IMR-90 (cell line): ENCODE measurements at regions not wholly inside any gene's neighbourhood (a gene's known extent, or its start where the extent isn't known, plus 50 kb on each side); places are given as distances from the start of the nearest gene placed in this dataset.

Experiments used
- ATAC-seq: fragments of 200-7000 bp; cut with Tn5 transposase; 2 replicates; pipeline ENCODE4 v1.9.1; 2020; ENCODE audit warnings: low read depth, mild to moderate bottlenecking, moderate library complexity
- BruUV-seq: library from RNA; stranded (reverse); fragments of 400-500 nt; replicated peaks from 2 replicates; lab custom pipeline; 2021; lab: Mats Ljungman, UMichigan
- CTCF ChIA-PET: fragments of 300-600 bp; formaldehyde crosslinking; extraction: SDS; loops from one replicate; lab custom pipeline; 2021; ENCODE audit warnings: antibody characterized with exemption; lab: Yijun Ruan, JAX
- POLR2A ChIA-PET: fragments of 300-600 bp; sonication (Branson Sonifier 250); formaldehyde crosslinking; loops from one replicate; lab custom pipeline; 2022; ENCODE audit warnings: antibody characterized with exemption; ENCODE audit not compliant: unreplicated experiment; lab: Charles Lee
- DNase-seq: peaks from one replicate; pipeline ENCODE4 v3.0.0; 2013
- H2AFZ ChIP-seq: replicated peaks from 2 replicates; pipeline ENCODE3; 2013; ENCODE audit warnings: low read length, mild to moderate bottlenecking; ENCODE audit not compliant: poor library complexity
- H2AK5ac ChIP-seq: 2 replicates; pipeline ENCODE4 v1.6.1; 2013; ENCODE audit warnings: low read depth, low read length, inconsistent platforms
- H2AK9ac ChIP-seq: replicated peaks from 2 replicates; pipeline ENCODE3; 2013; ENCODE audit warnings: mild to moderate bottlenecking, low read depth, low read length, moderate library complexity; ENCODE audit not compliant: poor library complexity
- H2BK120ac ChIP-seq: 2 replicates; pipeline ENCODE4 v1.6.1; 2013; ENCODE audit warnings: low read depth, low read length, inconsistent platforms
- H2BK15ac ChIP-seq: 3 replicates; pipeline ENCODE4 v1.6.1; 2013; ENCODE audit warnings: low read depth, low read length, inconsistent platforms
- H2BK20ac ChIP-seq: 2 replicates; pipeline ENCODE4 v1.6.1; 2013; ENCODE audit warnings: low read depth, mild to moderate bottlenecking, inconsistent platforms, low read length, moderate library complexity
- H2BK5ac ChIP-seq: 2 replicates; pipeline ENCODE4 v1.6.1; 2013; ENCODE audit warnings: mild to moderate bottlenecking, low read depth, low read length, inconsistent platforms; ENCODE audit not compliant: poor library complexity, severe bottlenecking
- H3K14ac ChIP-seq: replicated peaks from 2 replicates; pipeline ENCODE4 v1.6.1; 2013; ENCODE audit warnings: low read depth, low read length, inconsistent platforms
- H3K18ac ChIP-seq: 2 replicates; pipeline ENCODE4 v1.6.1; 2013; ENCODE audit warnings: low read depth, low read length, control low read depth
- H3K23ac ChIP-seq: 2 replicates; pipeline ENCODE4 v1.6.1; 2013; ENCODE audit warnings: low read depth, low read length, inconsistent platforms
- H3K27ac ChIP-seq: 2 replicates; pipeline ENCODE4 v1.5.1; 2013; ENCODE audit warnings: mild to moderate bottlenecking, control low read depth, low read length; ENCODE audit not compliant: insufficient read depth
- H3K27me3 ChIP-seq: 2 replicates; pipeline ENCODE4 v1.6.1; 2013; ENCODE audit warnings: low read length; ENCODE audit not compliant: control insufficient read depth, insufficient read depth
- H3K36me3 ChIP-seq: 2 replicates; pipeline ENCODE4 v1.6.1; 2013; ENCODE audit warnings: low read length, mixed read lengths; ENCODE audit not compliant: control insufficient read depth, insufficient read depth
- H3K4ac ChIP-seq: 2 replicates; pipeline ENCODE4 v1.6.1; 2013; ENCODE audit warnings: low read depth, low read length, inconsistent platforms
- H3K4me1 ChIP-seq: 2 replicates; pipeline ENCODE4 v1.6.1; 2013; ENCODE audit warnings: low read length, mixed read lengths; ENCODE audit not compliant: control insufficient read depth, insufficient read depth
- H3K4me2 ChIP-seq: 2 replicates; pipeline ENCODE4 v1.6.1; 2013; ENCODE audit warnings: low read depth, mild to moderate bottlenecking, control low read depth, low read length, moderate library complexity
- H3K4me3 ChIP-seq: 2 replicates; pipeline ENCODE4 v1.5.1; 2013; ENCODE audit warnings: low read depth, mild to moderate bottlenecking, control low read depth, low read length, moderate library complexity; ENCODE audit not compliant: insufficient read depth
- H3K56ac ChIP-seq: 2 replicates; pipeline ENCODE4 v1.6.1; 2013; ENCODE audit warnings: low read length, inconsistent platforms; ENCODE audit not compliant: insufficient read depth; ENCODE audit errors: extremely low read depth
- H3K79me1 ChIP-seq, 2 experiments: 2 replicates each; pipeline ENCODE4 v1.6.1; 2013; ENCODE audit warnings: low read length in 2 of 2, inconsistent platforms in 1 of 2, low read depth in 1 of 2
- H3K9ac ChIP-seq: 2 replicates; pipeline ENCODE4 v1.6.1; 2013; ENCODE audit warnings: low read depth, low read length, control low read depth
- H3K9me1 ChIP-seq: 2 replicates; pipeline ENCODE4 v1.6.1; 2013; ENCODE audit warnings: low read length, inconsistent platforms; ENCODE audit not compliant: insufficient read depth
- H3K9me3 ChIP-seq: 2 replicates; pipeline ENCODE4 v1.6.1; 2013; ENCODE audit warnings: low read length; ENCODE audit not compliant: control insufficient read depth, insufficient read depth
- H4K20me1 ChIP-seq: 2 replicates; pipeline ENCODE4 v1.6.1; 2013; ENCODE audit warnings: low read length, inconsistent platforms; ENCODE audit not compliant: insufficient read depth
- H4K5ac ChIP-seq: 2 replicates; pipeline ENCODE4 v1.6.1; 2013; ENCODE audit warnings: mild to moderate bottlenecking, low read depth, low read length, control low read depth
- H4K8ac ChIP-seq, 2 experiments: 2 replicates each; pipeline ENCODE4 v1.6.1; 2013; ENCODE audit warnings: low read depth in 2 of 2, low read length in 2 of 2, control low read depth in 1 of 2, inconsistent platforms in 1 of 2
- H4K91ac ChIP-seq: 2 replicates; pipeline ENCODE4 v1.6.1; 2013; ENCODE audit warnings: low read depth, low read length, inconsistent platforms; ENCODE audit not compliant: insufficient read depth
- BHLHE40 ChIP-seq: fragments of 150-350 bp; IDR thresholded peaks from 2 replicates; pipeline ENCODE4 v1.6.1; 2016; ENCODE audit warnings: mild to moderate bottlenecking, low read depth, low read length
- CHD1 ChIP-seq: IDR thresholded peaks from 2 replicates; pipeline ENCODE4 v1.6.1; 2012; ENCODE audit warnings: low read depth, low read length, improper control_type of control experiment
- ELK1 ChIP-seq: fragments of 150-350 bp; IDR thresholded peaks from 2 replicates; pipeline ENCODE4 v1.6.1; 2016; ENCODE audit warnings: low read depth, mild to moderate bottlenecking, low read length, moderate library complexity, borderline replicate concordance
- FOS ChIP-seq: fragments of 150-350 bp; IDR thresholded peaks from 2 replicates; pipeline ENCODE4 v1.6.1; 2016; ENCODE audit warnings: low read depth, low read length
- MAFK ChIP-seq: IDR thresholded peaks from 2 replicates; pipeline ENCODE4 v1.6.1; 2012; ENCODE audit warnings: low read depth, low read length, improper control_type of control experiment
- MXI1 ChIP-seq: IDR thresholded peaks from 2 replicates; pipeline ENCODE4 v1.6.1; 2012; ENCODE audit warnings: low read depth, mild to moderate bottlenecking, low read length, moderate library complexity, borderline replicate concordance
- NFE2L2 ChIP-seq: fragments of 150-350 bp; IDR thresholded peaks from 2 replicates; pipeline ENCODE4 v1.6.1; 2016; ENCODE audit warnings: low read depth, mild to moderate bottlenecking, low read length
- POLR2A ChIP-seq: IDR thresholded peaks from 2 replicates; pipeline ENCODE4 v1.6.1; 2012; ENCODE audit warnings: mild to moderate bottlenecking, low read depth, low read length
- RAD21 ChIP-seq: IDR thresholded peaks from 2 replicates; pipeline ENCODE4 v1.6.1; 2012; ENCODE audit warnings: low read length, improper control_type of control experiment
- RCOR1 ChIP-seq: IDR thresholded peaks from 2 replicates; pipeline ENCODE4 v1.6.1; 2012; ENCODE audit warnings: mild to moderate bottlenecking, low read length, improper control_type of control experiment; ENCODE audit not compliant: insufficient replicate concordance
- RFX5 ChIP-seq: IDR thresholded peaks from 2 replicates; pipeline ENCODE4 v1.8.0; 2012; ENCODE audit warnings: low read depth, mild to moderate bottlenecking, low read length, moderate library complexity
- SMC3 ChIP-seq: fragments of 150-350 bp; IDR thresholded peaks from 2 replicates; pipeline ENCODE4 v1.6.1; 2016; ENCODE audit warnings: low read depth, mild to moderate bottlenecking, antibody characterized with exemption, low read length, moderate library complexity
- WGBS, 2 experiments: methylation state at CpG; one replicate each; pipeline versions ENCODE4 v1.1.5 to v1.1.7; 2013; ENCODE audit warnings: missing lambda C conversion rate in 2 of 2; ENCODE audit not compliant: insufficient read length in 1 of 2; ENCODE audit errors: extremely low coverage in 2 of 2; 5-methylcytosine and 5-hydroxymethylcytosine counted together
- dilution Hi-C: fragments of 300-500 bp; cut with HindIII; formaldehyde crosslinking; loops from one replicate; pipeline ENCODE4 v1.14.3; 2018; ENCODE audit warnings: low sequenced_read_pairs; ENCODE audit not compliant: unreplicated experiment
- in situ Hi-C: fragments of 300-500 bp; cut with MboI; formaldehyde crosslinking; loops from 3 replicates; pipeline ENCODE4 v1.14.3; 2019; ENCODE audit warnings: low sequenced_read_pairs, inconsistent platforms, mixed read lengths
- intact Hi-C: fragments of 100-400 bp; cut with micrococcal nuclease; formaldehyde crosslinking; loops from 2 replicates; pipeline ENCODE4 v1.10.0; 2022
- TF ChIP-seq, protein P1 (sequence below): fragments of 150-350 bp; IDR thresholded peaks from 2 replicates; pipeline ENCODE4 v1.6.1; 2017; ENCODE audit warnings: mild to moderate bottlenecking, antibody characterized with exemption, low read length, low read depth

DNA sequence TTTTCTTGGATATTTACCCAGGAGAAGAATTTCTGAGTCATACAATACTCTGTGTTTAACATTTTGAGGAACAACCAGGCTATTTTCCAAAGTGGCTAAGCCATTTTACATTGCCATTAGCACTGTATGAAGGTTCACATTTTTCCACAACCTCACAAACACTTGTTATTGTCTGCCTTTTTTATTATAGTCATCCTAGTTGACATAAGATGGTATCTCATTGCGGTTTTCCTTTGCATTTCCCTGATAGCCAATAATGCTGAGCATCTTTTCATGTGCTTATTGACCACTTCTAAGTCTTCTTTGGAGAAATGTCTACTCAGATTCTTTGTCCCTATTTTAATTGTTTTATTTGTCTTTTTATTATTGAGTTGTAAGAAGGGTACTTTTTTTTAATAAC is 107.4 kb upstream of the CES5A start:
- H3K18ac ChIP-seq = no peak overlapping the region
- H3K27ac ChIP-seq = no peak overlapping the region
- DNase-seq = no peak
- no peak overlapping the region for H3K14ac ChIP-seq
- H2BK15ac ChIP-seq = no peak overlapping the region
- no TSS peak for BruUV-seq
- no peak overlapping the region for H2BK20ac ChIP-seq
- H3K4ac ChIP-seq = no peak overlapping the region
- no peaks in the 10 kb centered on the region for H3K9me3 ChIP-seq
- no peaks in the 10 kb centered on the region for H3K9me1 ChIP-seq
- no peak overlapping the region for H4K8ac ChIP-seq
- no peak overlapping the region for H3K23ac ChIP-seq
- no peak overlapping the region for H2AK5ac ChIP-seq
- H3K9ac ChIP-seq = no peak overlapping the region
- no peak overlapping the region for H4K5ac ChIP-seq
- in situ Hi-C loops = no loop called here
- H3K27me3 ChIP-seq = no peaks in the 10 kb centered on the region
- intact Hi-C loops = no loop called here
- ChIA-PET CTCF (no interaction called here), POLR2A (no interaction called here)
- TF ChIP-seq RFX5 = no peak
- TF ChIP-seq BHLHE40 = no peak
- TF ChIP-seq SMC3 = no peak
- TF ChIP-seq MAFK = no peak
- no peak for TF ChIP-seq POLR2A
- TF ChIP-seq, protein P1, sequence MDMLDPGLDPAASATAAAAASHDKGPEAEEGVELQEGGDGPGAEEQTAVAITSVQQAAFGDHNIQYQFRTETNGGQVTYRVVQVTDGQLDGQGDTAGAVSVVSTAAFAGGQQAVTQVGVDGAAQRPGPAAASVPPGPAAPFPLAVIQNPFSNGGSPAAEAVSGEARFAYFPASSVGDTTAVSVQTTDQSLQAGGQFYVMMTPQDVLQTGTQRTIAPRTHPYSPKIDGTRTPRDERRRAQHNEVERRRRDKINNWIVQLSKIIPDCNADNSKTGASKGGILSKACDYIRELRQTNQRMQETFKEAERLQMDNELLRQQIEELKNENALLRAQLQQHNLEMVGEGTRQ = no peak
- TF ChIP-seq FOS = no peak
- TF ChIP-seq RCOR1 = no peak
- no peak for TF ChIP-seq CHD1
- TF ChIP-seq NFE2L2 = no peak
- no peak for TF ChIP-seq MXI1
- TF ChIP-seq RAD21 = no peak
- no peak for TF ChIP-seq ELK1
- no peaks in the 10 kb centered on the region for H3K36me3 ChIP-seq
- no peaks in the 10 kb centered on the region for H4K20me1 ChIP-seq
- no peak overlapping the region for H3K4me3 ChIP-seq
- no peak overlapping the region for H4K91ac ChIP-seq
- no peak overlapping the region for H2BK120ac ChIP-seq
- dilution Hi-C loops = no loop called here
- no peak for ATAC-seq
- no CpG with 5 or more reads among the region's 1 CpG for WGBS, 2 experiments
- no peak overlapping the region for H2AFZ ChIP-seq
- no peak overlapping the region for H2AK9ac ChIP-seq
- H2BK5ac ChIP-seq = no peak overlapping the region
- H3K56ac ChIP-seq = no peak overlapping the region
- no peak overlapping the region for H3K4me2 ChIP-seq
- no peaks in the 10 kb centered on the region for H3K4me1 ChIP-seq
- H3K79me1 ChIP-seq = no peaks in the 10 kb centered on the region
